CD4-positive, alpha-beta T cell (primary cell): ENCODE measurements at regions not wholly inside any gene's neighbourhood (a gene's known extent, or its start where the extent isn't known, plus 50 kb on each side); places are given as distances from the start of the nearest gene placed in this dataset.

Source experiments
- ATAC-seq: fragments of 200-7000 bp; cut with Tn5 transposase; one replicate; pipeline ENCODE4 v1.10.0; 2022; ENCODE audit warnings: mild to moderate bottlenecking; ENCODE audit not compliant: poor library complexity
- CTCF ChIA-PET: fragments of 350-600 bp; sonication (Branson Sonifier 250); formaldehyde crosslinking; loops from one replicate; lab custom pipeline; 2021; ENCODE audit warnings: antibody characterized with exemption, inconsistent platforms; lab: Charles Lee
- POLR2A ChIA-PET: fragments of 350-600 bp; sonication (Branson Sonifier 250); formaldehyde crosslinking; loops from one replicate; lab custom pipeline; 2021; ENCODE audit warnings: antibody characterized with exemption, inconsistent platforms; lab: Charles Lee
- DNase-seq, 14 experiments: peaks; one replicate each; pipeline ENCODE4 v3.0.0-alpha.2; 2013 to 2020; ENCODE audit warnings: mixed read lengths in 2 of 14
- H3K27ac ChIP-seq, 2 donors: one replicate each; pipeline versions ENCODE4 v1.5.1 to v1.7.0; 2013; ENCODE audit warnings: low read length in 2 of 2, low read depth in 1 of 2, mild to moderate bottlenecking in 1 of 2
- H3K27me3 ChIP-seq, 2 experiments: 1 replicate in 1 of 2; 2 replicates in 1 of 2; pipeline versions ENCODE4 v1.6.1 to v1.7.0; 2013; ENCODE audit warnings: low read length in 2 of 2, control low read depth in 1 of 2, mild to moderate bottlenecking in 1 of 2, moderate library complexity in 1 of 2; ENCODE audit not compliant: insufficient read depth in 2 of 2, control insufficient read depth in 1 of 2
- H3K36me3 ChIP-seq: one replicate; pipeline ENCODE4 v1.6.1; 2013; ENCODE audit warnings: low read length, control low read depth; ENCODE audit not compliant: insufficient read depth
- H3K4me1 ChIP-seq: one replicate; pipeline ENCODE4 v1.6.1; 2013; ENCODE audit warnings: low read length, control low read depth; ENCODE audit not compliant: insufficient read depth
- H3K4me3 ChIP-seq: one replicate; pipeline ENCODE4 v1.5.1; 2013; ENCODE audit warnings: mild to moderate bottlenecking, low read length, moderate library complexity
- H3K9me3 ChIP-seq, 2 experiments: 1 replicate in 1 of 2; 2 replicates in 1 of 2; pipeline versions ENCODE4 v1.6.1 to v1.7.0; 2013; ENCODE audit warnings: low read length in 2 of 2, mild to moderate bottlenecking in 2 of 2, control low read depth in 1 of 2, moderate library complexity in 1 of 2; ENCODE audit not compliant: control insufficient read depth in 1 of 2, insufficient read depth in 1 of 2
- H3K27ac Mint-ChIP-seq: one replicate; pipeline ENCODE4 v1.8.0; 2020; ENCODE audit warnings: mixed read lengths
- H3K27me3 Mint-ChIP-seq: one replicate; pipeline ENCODE4 v1.8.0; 2021; ENCODE audit warnings: mixed read lengths
- H3K36me3 Mint-ChIP-seq: one replicate; pipeline ENCODE4 v1.8.0; 2021; ENCODE audit warnings: low read depth, mixed read lengths
- H3K4me1 Mint-ChIP-seq: one replicate; pipeline ENCODE4 v1.8.0; 2021; ENCODE audit warnings: low read depth, mixed read lengths
- H3K4me3 Mint-ChIP-seq: one replicate; pipeline ENCODE4 v1.8.0; 2020; ENCODE audit warnings: mild to moderate bottlenecking, mixed read lengths
- H3K9me3 Mint-ChIP-seq: one replicate; pipeline ENCODE4 v1.8.0; 2020; ENCODE audit warnings: mixed read lengths
- intact Hi-C, 2 experiments: fragments of 100-400 bp; cut with DNase I in 1 of 2; cut with micrococcal nuclease in 1 of 2; formaldehyde crosslinking; loops; one replicate each; pipeline versions ENCODE4 v1.15.1 to v1.9.0; 2023 to 2025; cut with DNase I, micrococcal nuclease
- TF ChIP-seq, protein P1 (sequence below): fragments of 200-600 bp; IDR thresholded peaks from one replicate; pipeline ENCODE4 v1.8.0; 2022; ENCODE audit warnings: antibody characterized with exemption, mild to moderate bottlenecking

DNA sequence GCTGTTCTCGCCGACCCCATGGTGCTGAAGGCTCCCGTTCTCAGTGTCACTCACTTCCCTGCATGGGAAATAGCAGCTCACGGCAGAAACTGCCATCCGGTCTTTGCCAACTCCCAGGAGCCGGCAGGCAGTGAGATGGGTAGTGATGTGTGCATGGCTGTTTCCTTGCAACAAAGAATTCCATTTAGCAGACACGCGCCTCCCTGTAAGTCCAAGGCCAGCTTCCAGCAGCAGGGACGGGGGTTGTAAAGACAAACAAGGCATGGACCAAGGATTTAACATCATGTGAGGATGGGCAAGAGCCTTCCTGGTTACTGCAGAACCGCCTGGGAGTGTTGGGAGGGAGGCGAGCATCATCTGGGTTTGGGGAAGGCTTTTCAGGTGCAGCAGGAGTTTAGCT is 273.1 kb downstream of the GLRX3 start:
- DNase-seq (no peak), ATAC-seq (no peak)
- TF ChIP-seq, protein P1, sequence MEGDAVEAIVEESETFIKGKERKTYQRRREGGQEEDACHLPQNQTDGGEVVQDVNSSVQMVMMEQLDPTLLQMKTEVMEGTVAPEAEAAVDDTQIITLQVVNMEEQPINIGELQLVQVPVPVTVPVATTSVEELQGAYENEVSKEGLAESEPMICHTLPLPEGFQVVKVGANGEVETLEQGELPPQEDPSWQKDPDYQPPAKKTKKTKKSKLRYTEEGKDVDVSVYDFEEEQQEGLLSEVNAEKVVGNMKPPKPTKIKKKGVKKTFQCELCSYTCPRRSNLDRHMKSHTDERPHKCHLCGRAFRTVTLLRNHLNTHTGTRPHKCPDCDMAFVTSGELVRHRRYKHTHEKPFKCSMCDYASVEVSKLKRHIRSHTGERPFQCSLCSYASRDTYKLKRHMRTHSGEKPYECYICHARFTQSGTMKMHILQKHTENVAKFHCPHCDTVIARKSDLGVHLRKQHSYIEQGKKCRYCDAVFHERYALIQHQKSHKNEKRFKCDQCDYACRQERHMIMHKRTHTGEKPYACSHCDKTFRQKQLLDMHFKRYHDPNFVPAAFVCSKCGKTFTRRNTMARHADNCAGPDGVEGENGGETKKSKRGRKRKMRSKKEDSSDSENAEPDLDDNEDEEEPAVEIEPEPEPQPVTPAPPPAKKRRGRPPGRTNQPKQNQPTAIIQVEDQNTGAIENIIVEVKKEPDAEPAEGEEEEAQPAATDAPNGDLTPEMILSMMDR, result no peak
- CTCF ChIA-PET, result no interaction called here
- H3K27ac Mint-ChIP-seq, result no peak overlapping the region
- peaks cover 5% of the 10 kb centered on the region for H3K27me3 Mint-ChIP-seq
- no peaks in the 10 kb centered on the region for H3K4me1 Mint-ChIP-seq
- Histone ChIP-seq H3K4me3 (no peak overlapping the region), H3K27ac (no peak overlapping the region), H3K36me3 (no peaks in the 10 kb centered on the region), H3K27me3 (no peaks in the 10 kb centered on the region), H3K9me3 (peaks cover 0 to 16% of the 10 kb centered on the region in 2 experiments), H3K4me1 (no peaks in the 10 kb centered on the region)
- no peak overlapping the region for H3K4me3 Mint-ChIP-seq
- intact Hi-C loops, result no loop called here
- no peaks in the 10 kb centered on the region for H3K9me3 Mint-ChIP-seq
- no peaks in the 10 kb centered on the region for H3K36me3 Mint-ChIP-seq
- POLR2A ChIA-PET, result no interaction called here

GRCh38 chr10:130409931-130410330 is 273.7 kb downstream of the GLRX3 start:
- no peak overlapping the region for H3K4me3 Mint-ChIP-seq
- no peaks in the 10 kb centered on the region for H3K27me3 ChIP-seq
- TF ChIP-seq, protein P1, result no peak
- H3K4me1 ChIP-seq, result no peaks in the 10 kb centered on the region
- peaks cover 0 to 16% of the 10 kb centered on the region in 2 experiments for H3K9me3 ChIP-seq
- H3K27ac ChIP-seq, result no peak overlapping the region
- H3K9me3 Mint-ChIP-seq, result no peaks in the 10 kb centered on the region
- H3K4me3 ChIP-seq, result no peak overlapping the region
- H3K36me3 ChIP-seq, result no peaks in the 10 kb centered on the region
- H3K4me1 Mint-ChIP-seq, result no peaks in the 10 kb centered on the region
- H3K36me3 Mint-ChIP-seq, result no peaks in the 10 kb centered on the region
- ChIA-PET POLR2A (no interaction called here), CTCF (no interaction called here)
- ATAC-seq, result no peak
- no peak for DNase-seq
- intact Hi-C loops, result no loop called here
- peaks cover 3% of the 10 kb centered on the region for H3K27me3 Mint-ChIP-seq
- H3K27ac Mint-ChIP-seq, result no peak overlapping the region

DNA sequence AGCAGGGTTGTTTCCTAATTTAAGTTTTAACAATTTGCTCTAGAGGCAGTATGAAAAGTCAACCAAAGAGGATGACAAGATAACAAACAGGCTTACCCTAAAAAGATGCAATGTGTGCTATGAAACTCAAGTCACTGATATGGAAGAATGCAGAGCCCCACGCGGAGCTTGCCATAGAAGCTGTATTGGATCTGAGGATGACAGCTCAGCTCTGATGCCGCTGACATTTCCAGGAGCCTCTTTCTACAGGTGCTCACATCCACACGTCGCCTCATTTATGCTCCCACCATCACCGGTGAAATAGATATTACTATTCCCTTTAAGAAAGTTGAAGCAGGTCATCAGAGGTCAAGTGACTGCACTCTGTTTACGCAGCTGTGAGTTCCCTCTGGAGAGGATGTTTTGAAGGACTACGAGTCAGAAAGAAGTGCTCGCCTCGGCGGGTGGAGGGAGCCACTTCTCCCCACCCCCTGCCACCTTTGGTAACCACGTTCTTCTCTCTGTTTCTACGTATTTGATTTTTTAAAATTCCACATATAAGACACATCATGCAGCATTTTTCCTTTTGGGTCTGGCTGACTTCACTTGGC is 275.4 kb downstream of the GLRX3 start:
- POLR2A ChIA-PET, result no interaction called here
- no peak overlapping the region for H3K27ac Mint-ChIP-seq

More for the DNA sequence above, 275.4 kb downstream of the GLRX3 start:
- H3K27me3 ChIP-seq, result no peaks in the 10 kb centered on the region
- no peaks in the 10 kb centered on the region for H3K9me3 Mint-ChIP-seq
- H3K4me3 Mint-ChIP-seq, result no peak overlapping the region
- DNase-seq, result no peak
- no peaks in the 10 kb centered on the region for H3K4me1 ChIP-seq
- H3K27ac ChIP-seq, result no peak overlapping the region
- ATAC-seq, result no peak
- H3K36me3 ChIP-seq, result no peaks in the 10 kb centered on the region
- no peaks in the 10 kb centered on the region for H3K36me3 Mint-ChIP-seq
- peaks cover 10% of the 10 kb centered on the region for H3K27me3 Mint-ChIP-seq
- no peak overlapping the region for H3K4me3 ChIP-seq
- H3K9me3 ChIP-seq, result peaks cover 0 to 16% of the 10 kb centered on the region in 2 experiments
- TF ChIP-seq, protein P1, result no peak
- CTCF ChIA-PET, result no interaction called here
- intact Hi-C loops, result no loop called here
- no peaks in the 10 kb centered on the region for H3K4me1 Mint-ChIP-seq
